Gastrocnemius medialis (tissue), 4 donors: ENCODE measurements at regions not wholly inside any gene's neighbourhood (a gene's known extent, or its start where the extent isn't known, plus 50 kb on each side); places are given as distances from the start of the nearest gene placed in this dataset.

ENCODE experiments used
- ATAC-seq, 2 donors: fragments of 150-250 bp; one replicate each; pipeline ENCODE4 v1.9.1; 2016
- DNase-seq, 2 donors: peaks; one replicate each; pipeline ENCODE4 v3.0.0-alpha.2; 2019
- H3K27ac ChIP-seq, 4 donors: fragments of 200-600 bp; sonication (generic); 1 replicate in 1 of 4; 2 replicates in 3 of 4; pipeline ENCODE4 v1.5.1; 2016 to 2018; ENCODE audit warnings: mild to moderate bottlenecking in 2 of 4, moderate library complexity in 1 of 4
- H3K27me3 ChIP-seq, 3 donors: fragments of 200-600 bp; sonication (generic) in 2 of 3; 1 replicate in 1 of 3; 2 replicates in 2 of 3; pipeline versions ENCODE4 v1.5.1 to v1.6.0; 2016 to 2019; ENCODE audit warnings: mild to moderate bottlenecking in 1 of 3, moderate library complexity in 1 of 3
- H3K36me3 ChIP-seq, 2 donors: fragments of 200-600 bp; sonication (generic) in 1 of 2; one replicate each; pipeline ENCODE4 v1.5.1; 2017 to 2018
- H3K4me1 ChIP-seq, 2 donors: fragments of 200-600 bp; sonication (generic) in 1 of 2; one replicate each; pipeline ENCODE4 v1.5.1; 2016 to 2017; ENCODE audit warnings: mild to moderate bottlenecking in 2 of 2
- H3K4me3 ChIP-seq, 4 donors: fragments of 200-600 bp; sonication (generic) in 3 of 4; 1 replicate in 1 of 4; 2 replicates in 3 of 4; pipeline ENCODE4 v1.5.1; 2016 to 2019; ENCODE audit warnings: mild to moderate bottlenecking in 2 of 4
- H3K9me3 ChIP-seq, 3 donors: fragments of 200-600 bp; sonication (generic) in 2 of 3; 1 replicate in 1 of 3; 2 replicates in 2 of 3; pipeline ENCODE4 v1.5.1; 2016 to 2019
- POLR2A ChIP-seq, 2 donors: fragments of 450-650 bp; IDR thresholded peaks; one replicate each; pipeline ENCODE4 v1.6.1; 2017; ENCODE audit warnings: antibody characterized with exemption in 2 of 2, mild to moderate bottlenecking in 2 of 2, moderate library complexity in 2 of 2
- in situ Hi-C, 4 donors: fragments of 200-750 bp; cut with MboI; loops; one replicate each; pipeline versions ENCODE4 v1.15.0 to v1.8.0; 2017; ENCODE audit warnings: low sequenced_read_pairs in 4 of 4
- intact Hi-C: fragments of 100-400 bp; cut with DNase I; formaldehyde crosslinking; loops from one replicate; pipeline ENCODE4 v1.15.1; 2023; ENCODE audit warnings: low total_unique reads
- TF ChIP-seq, protein P1 (sequence below), 5 experiments: fragments of 450-650 bp in 3 of 5; fragments of 200-600 bp in 2 of 5; sonication (generic) in 2 of 5; IDR thresholded peaks in 4 of 5; conservative IDR thresholded peaks in 1 of 5; 1 replicate in 4 of 5; 2 replicates in 1 of 5; pipeline ENCODE4 v1.5.1; 2016 to 2019; ENCODE audit warnings: antibody characterized with exemption in 5 of 5, mild to moderate bottlenecking in 3 of 5, moderate library complexity in 3 of 5

GRCh38 chr17:57195785-57196460 lies 60.4 kb upstream of the MSI2 start:
- intact Hi-C loops, result no loop called here
- ATAC-seq (no peak), DNase-seq (no peak)
- no peaks in the 10 kb centered on the region for H3K9me3 ChIP-seq
- TF ChIP-seq POLR2A (IDR thresholded peaks at IDR 0.05), result no peak
- TF ChIP-seq, protein P1, sequence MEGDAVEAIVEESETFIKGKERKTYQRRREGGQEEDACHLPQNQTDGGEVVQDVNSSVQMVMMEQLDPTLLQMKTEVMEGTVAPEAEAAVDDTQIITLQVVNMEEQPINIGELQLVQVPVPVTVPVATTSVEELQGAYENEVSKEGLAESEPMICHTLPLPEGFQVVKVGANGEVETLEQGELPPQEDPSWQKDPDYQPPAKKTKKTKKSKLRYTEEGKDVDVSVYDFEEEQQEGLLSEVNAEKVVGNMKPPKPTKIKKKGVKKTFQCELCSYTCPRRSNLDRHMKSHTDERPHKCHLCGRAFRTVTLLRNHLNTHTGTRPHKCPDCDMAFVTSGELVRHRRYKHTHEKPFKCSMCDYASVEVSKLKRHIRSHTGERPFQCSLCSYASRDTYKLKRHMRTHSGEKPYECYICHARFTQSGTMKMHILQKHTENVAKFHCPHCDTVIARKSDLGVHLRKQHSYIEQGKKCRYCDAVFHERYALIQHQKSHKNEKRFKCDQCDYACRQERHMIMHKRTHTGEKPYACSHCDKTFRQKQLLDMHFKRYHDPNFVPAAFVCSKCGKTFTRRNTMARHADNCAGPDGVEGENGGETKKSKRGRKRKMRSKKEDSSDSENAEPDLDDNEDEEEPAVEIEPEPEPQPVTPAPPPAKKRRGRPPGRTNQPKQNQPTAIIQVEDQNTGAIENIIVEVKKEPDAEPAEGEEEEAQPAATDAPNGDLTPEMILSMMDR (IDR thresholded peaks at IDR 0.05 in 4 of 5, conservative IDR thresholded peaks at IDR 0.05 in 1 of 5), result no peak
- no peak overlapping the region for H3K27ac ChIP-seq
- no peaks in the 10 kb centered on the region for H3K4me1 ChIP-seq
- no peaks in the 10 kb centered on the region for H3K27me3 ChIP-seq
- in situ Hi-C loops, result no loop called here
- no peaks in the 10 kb centered on the region for H3K36me3 ChIP-seq
- H3K4me3 ChIP-seq, result no peak overlapping the region

GRCh38 chr17:57197466-57198071 lies 58.8 kb upstream of the MSI2 start:
- ATAC-seq (no peak), DNase-seq (no peak)
- TF ChIP-seq, protein P1 (IDR thresholded peaks at IDR 0.05 in 4 of 5, conservative IDR thresholded peaks at IDR 0.05 in 1 of 5), result no peak
- no peak for TF ChIP-seq POLR2A (IDR thresholded peaks at IDR 0.05)
- H3K4me1 ChIP-seq, result no peaks in the 10 kb centered on the region
- intact Hi-C loops, result no loop called here
- H3K4me3 ChIP-seq, result no peak overlapping the region
- H3K27me3 ChIP-seq, result no peaks in the 10 kb centered on the region
- in situ Hi-C loops, result no loop called here
- H3K36me3 ChIP-seq, result no peaks in the 10 kb centered on the region
- H3K9me3 ChIP-seq, result no peaks in the 10 kb centered on the region
- H3K27ac ChIP-seq, result no peak overlapping the region

DNA sequence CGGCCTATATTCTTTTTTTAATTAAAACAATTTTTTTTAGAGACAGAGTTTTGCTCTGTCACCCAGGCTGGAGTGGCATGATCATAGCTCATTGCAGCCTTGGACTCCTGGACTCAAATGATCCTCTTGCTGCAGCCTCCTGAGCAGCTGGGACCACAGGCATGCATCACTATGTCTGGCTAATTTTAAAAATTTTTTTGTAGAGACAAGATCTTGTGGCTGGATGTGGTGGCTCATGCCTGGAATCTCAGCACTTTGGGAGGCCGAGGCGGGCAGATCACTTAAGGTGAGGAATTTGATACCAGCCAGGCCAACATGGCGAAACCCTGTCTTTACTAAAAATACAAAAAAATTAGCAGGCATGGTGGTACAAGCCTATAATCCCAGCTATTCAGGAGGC lies 54.8 kb upstream of the MSI2 start:
- ATAC-seq (no peak), DNase-seq (no peak)
- in situ Hi-C loops (no loop called here), intact Hi-C loops (no loop called here)
- Histone ChIP-seq H3K9me3 (no peaks in the 10 kb centered on the region), H3K4me3 (no peak overlapping the region), H3K4me1 (no peaks in the 10 kb centered on the region), H3K36me3 (no peaks in the 10 kb centered on the region), H3K27ac (no peak overlapping the region), H3K27me3 (no peaks in the 10 kb centered on the region)
- TF ChIP-seq POLR2A (IDR thresholded peaks at IDR 0.05), result no peak
- TF ChIP-seq, protein P1 (IDR thresholded peaks at IDR 0.05 in 4 of 5, conservative IDR thresholded peaks at IDR 0.05 in 1 of 5), result no peak

DNA sequence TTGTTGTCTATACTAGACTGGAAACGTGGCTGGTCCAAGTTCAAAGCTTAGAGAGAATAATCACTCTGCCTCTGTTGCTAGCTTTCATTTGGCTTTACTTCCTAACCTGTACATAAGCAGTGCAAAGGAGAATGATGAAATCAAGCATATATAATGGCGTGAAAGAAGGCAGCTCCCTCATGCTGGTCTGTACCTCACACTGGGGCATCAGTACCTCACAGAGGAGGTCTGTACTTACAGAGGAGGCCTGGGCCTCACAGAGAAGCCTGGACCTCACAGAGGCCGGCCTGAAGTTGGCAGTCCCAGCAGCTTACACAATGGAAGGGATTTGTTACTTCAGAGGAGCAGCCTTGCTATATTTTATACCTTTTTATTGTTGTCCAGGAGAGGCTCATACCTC lies 53.3 kb upstream of the MSI2 start:
- H3K4me3 ChIP-seq, result no peak overlapping the region
- in situ Hi-C loops, result no loop called here
- no peaks in the 10 kb centered on the region for H3K36me3 ChIP-seq
- DNase-seq (no peak), ATAC-seq (no peak)
- intact Hi-C loops, result no loop called here
- no peaks in the 10 kb centered on the region for H3K27me3 ChIP-seq
- H3K9me3 ChIP-seq, result no peaks in the 10 kb centered on the region
- no peaks in the 10 kb centered on the region for H3K4me1 ChIP-seq
- no peak for TF ChIP-seq POLR2A (IDR thresholded peaks at IDR 0.05)
- TF ChIP-seq, protein P1 (IDR thresholded peaks at IDR 0.05 in 4 of 5, conservative IDR thresholded peaks at IDR 0.05 in 1 of 5), result no peak
- no peak overlapping the region for H3K27ac ChIP-seq
